HG03520 (cell line): ENCODE measurements at regions not wholly inside any gene's neighbourhood (a gene's known extent, or its start where the extent isn't known, plus 50 kb on each side); places are given as distances from the start of the nearest gene placed in this dataset.

Source experiments
- ATAC-seq: cut with Tn5 transposase; IDR thresholded peaks from one replicate; pipeline ENCODE4 v1.9.1; 2021; ENCODE audit warnings: mild to moderate bottlenecking, moderate library complexity; ENCODE audit not compliant: unreplicated experiment

DNA sequence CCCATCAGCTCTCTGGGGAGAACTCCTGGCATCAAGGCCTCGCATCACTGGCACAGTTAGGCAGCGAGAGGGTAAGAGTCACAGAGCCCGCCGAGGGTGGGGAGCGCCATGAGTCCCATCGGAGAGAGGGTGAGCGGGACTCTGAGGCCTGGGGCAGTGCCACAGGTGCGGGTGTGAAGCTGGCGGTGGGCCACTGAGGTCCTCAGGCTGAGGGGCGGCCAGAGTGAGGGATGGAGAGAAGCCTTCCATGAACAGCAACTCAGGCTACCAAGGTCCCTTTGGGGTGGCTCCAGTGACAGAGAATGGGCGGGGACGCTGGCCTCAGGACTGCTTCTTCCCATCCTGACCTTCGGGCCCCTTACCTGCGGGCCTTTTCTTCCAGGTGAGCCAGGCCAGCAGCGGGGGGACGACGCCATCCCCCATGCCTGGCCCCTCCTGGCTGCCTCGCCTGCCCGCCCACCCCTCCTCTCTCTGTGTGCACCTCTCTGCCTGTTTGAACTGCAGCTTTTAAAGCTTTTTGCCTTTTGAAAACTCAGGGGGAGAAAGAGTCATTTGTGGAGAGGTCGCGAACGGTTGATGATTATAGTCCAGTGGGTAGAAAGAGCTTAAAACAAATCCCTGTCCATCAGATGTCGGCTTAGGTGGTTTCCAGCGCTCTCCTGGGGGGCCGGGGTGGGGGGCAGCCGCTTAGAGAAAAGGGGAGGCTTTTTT is 149.3 kb upstream of the GSE1 start:
- ATAC-seq = no peak

DNA sequence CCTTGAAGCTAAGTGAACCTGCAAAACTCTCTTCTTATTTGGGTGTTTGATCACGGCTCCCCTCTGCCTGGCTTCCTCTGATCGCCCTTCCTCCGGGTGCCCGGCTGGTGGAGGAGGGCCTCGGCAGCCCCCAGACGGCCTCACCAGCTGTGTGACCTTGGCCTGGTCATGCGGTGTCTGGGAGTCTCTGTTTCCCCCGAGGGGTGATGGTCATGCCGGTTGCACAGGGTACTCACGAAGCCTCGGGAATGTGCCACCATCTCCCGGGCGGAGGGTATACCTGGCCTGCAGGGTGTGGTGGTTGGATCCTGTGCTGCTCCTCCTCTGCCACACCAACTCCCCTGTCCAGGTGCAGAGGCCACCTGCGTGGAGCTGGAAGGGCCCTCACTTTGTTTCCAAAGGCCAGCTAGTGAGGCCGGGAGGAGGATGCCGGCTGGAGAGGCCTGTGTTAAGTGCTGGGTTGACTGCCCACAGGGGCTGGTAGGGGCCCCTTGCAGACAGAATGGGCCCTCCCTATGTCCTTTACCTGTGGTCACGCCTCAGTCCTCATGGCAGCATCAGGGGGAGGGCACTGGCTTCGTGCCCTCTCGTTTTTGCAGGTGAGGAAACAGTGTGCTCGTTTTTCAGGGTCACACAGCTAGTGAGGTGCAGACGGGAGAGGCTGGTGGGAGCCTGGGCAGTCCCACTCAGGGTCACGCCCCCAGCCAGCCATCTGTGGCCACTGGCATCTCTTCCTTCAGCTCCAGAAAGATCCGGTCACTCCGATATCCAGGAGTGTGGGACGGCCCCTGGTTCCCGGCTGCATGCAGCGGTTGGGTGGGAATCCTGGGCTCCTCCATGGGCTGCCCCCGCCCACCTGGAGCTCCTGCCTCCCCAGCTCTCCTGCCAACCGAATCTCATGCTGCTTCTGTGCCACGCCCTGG is 148.5 kb upstream of the GSE1 start:
- ATAC-seq = no peak

DNA sequence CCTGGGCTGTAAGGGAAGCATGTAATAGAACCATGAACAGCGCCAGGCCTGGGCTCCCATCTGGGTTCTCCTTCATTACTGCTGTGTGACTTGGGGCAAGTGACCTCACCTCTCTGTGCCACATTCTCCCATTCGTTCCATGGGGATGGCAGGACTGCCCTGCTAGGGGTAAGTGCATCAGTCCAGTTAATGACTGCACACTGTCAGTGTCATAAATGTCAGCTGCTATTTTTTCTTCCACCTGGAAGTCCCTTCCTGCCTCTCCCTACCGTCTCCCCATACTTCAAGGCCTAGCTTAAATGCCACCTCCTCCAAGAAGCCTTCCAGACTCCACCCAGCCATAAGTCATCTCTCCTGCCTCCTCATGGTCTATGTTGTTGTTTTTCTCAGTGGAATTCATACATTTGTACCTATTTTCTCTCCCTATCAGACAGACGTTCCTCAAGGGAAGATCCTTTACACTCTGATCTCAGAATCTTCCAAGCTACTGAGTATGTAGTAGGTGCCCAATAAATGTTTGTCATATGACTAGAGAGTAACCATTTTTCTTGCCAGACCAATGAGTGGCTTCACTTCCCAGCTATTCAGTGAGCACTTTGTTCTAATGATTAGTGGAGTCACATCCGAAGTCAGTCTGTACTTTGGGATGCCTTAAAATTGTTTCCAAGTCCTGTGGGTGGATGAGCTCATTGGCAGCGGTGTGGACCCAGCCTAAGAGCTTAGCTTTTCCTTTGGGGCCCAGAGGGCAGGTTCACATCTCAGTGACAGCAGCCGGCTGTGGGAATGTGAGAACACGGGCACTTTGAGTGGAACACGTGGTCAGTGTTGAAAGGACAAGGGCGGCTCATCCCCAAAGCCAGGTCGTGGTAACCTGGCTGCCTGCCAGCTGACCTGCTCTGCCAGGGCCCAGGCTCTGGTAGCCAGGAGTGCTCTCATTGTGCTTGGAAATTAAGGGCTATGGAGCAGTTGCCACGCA is 147.5 kb upstream of the GSE1 start:
- no peak for ATAC-seq

DNA sequence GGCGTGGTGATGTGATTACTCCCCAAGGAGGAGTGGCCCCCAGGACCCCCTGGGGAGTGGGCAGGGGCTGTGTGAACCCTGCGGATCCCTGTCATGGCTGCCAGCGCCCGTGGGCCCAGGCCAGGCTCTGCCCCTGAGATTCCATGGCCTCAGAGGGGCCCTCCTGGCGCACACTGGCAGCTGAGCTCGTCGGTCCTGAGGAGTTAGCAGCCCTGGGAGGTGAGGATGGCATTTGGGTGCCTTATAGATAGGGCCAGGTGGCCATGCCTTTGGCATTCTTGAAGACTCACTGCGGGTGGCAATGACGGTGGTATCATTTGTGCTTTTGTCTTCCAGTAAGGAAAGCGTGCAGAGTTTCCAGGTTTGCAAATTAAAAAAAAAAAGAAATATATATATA is 146.8 kb upstream of the GSE1 start:
- no peak for ATAC-seq

DNA sequence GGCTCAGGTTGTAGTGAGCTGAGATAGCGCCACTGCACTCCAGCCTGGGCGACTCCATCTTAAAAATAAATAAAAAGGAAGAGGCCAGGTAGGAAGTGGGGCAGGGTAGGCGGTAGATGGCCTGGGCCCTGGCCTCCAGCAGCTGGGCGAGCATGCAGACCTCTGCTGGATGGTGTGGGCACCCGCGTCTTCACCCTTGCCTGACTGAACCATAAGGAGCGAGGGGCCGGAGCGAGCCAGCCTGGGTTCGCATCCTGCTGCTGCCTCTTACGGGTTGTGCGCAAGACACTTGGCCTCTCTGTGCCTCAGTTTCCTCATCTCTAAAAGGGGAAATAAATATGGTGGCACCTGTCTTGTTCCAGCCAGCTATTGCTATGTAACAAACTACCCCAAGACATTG is 146.1 kb upstream of the GSE1 start:
- ATAC-seq = no peak

DNA sequence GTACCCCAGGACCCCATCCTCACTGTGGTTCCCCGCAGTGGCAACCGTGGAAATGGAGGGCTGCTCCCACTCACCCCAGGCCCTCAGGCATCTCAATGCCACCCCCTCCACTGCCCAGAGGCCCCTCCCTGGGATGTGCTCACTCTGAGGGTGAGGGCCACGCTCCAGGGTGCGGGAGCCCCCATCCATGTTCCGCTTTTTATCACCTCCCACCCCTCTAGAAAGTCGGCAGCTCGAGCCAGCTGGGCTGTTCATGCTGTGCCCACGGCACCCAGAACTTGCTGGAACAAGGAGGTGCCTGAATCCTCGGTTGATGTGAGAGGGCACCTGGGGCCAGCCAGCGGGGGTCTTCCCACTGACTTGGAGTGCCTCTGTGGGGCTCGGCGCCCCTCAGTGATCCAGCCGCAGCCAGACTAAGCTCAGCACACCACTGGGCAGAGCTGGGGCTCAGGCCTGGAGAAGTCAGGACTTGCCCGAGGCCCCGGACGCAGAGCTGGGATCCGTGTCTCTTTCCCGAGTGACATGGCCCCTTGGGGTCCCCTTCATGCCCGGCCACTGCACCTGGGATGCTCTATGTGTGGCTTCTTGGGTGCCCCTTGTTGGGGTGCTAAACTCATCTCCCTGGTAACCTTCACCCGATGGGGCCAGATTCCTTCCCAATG is 143.1 kb upstream of the GSE1 start:
- ATAC-seq = no peak

DNA sequence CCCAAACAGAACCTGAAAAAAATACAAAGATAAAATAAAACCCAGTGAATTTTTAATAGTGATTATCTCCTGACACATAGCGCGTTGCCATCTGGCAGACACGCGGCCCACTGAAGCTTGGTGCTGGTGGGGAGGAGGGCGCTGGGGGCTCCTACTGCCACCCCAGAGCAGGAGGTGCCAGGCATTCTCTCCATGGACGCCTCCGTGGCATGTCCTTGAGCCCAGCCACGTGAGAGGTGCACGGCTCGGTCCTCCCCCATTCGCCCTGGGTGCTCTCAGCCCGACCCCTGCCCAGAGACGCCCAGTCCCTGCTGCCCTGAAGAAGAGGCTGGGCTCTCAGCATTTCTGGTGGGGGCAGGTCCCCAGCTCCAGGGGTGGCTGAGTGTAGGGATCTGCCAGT is 142.2 kb upstream of the GSE1 start:
- no peak for ATAC-seq

DNA sequence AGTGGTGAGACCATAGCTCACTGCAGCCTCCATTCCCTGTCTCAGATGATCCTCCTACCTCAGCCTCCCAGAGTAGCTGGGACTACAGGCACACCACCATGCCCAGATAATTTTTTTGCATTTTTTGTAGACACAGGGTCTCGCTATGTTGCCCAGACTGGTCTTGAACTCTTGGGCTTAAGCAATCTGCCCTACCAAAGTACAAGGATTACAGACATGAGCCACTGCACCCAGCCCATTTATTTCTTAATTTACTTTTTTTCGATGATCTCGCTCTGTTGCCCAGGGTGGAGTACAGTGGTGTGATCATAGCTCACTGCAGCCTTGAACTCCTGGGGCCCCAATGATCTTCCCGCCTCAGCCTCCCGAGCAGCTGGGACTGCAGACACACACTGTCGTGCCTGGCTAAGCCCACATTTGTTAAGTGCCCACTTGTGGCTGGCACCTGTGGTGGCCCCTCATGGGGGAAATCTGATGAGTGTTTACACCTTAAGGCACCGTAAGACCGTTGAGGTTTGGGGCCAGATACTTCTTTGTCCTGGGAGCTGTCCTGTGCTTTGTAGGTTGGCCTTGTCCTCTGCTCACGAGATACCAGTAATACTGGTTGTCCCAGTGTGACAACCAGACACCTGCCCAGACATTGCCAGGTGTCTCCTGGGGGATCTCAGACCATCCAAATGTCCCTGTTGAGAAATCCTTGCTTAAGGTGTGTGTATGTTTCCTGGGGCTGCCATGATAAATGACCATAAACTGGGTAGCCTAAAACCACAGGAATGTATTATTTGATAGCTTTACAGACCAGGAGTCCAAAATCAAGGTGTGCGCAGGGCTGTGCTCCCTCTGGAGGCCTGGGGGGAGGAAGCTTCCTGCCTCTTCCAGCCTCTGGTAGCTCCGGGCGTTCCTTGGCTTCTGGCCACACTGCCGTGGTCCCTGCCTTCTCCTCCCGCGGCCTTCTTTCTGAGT is 141.4 kb upstream of the GSE1 start:
- ATAC-seq = no peak

DNA sequence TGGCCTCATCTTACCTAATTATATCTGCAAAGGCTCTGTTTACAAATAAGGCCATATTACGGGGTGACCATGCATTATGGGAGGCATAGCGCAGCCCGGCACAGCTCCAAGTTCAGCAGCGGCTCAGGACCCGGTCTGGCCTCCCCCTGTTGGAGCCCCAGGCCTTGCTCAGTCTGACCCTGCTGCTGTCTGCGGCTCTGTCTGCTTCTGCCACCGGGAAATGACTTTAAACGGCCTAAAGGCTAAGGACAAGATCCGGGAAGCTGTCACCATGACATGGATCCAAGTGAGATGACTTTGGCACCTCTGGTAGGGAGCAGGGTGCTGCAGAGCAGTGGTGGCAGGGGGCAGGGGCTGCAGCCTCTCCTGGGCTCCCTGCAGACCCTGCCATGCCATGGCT is 140.6 kb upstream of the GSE1 start:
- no peak for ATAC-seq

DNA sequence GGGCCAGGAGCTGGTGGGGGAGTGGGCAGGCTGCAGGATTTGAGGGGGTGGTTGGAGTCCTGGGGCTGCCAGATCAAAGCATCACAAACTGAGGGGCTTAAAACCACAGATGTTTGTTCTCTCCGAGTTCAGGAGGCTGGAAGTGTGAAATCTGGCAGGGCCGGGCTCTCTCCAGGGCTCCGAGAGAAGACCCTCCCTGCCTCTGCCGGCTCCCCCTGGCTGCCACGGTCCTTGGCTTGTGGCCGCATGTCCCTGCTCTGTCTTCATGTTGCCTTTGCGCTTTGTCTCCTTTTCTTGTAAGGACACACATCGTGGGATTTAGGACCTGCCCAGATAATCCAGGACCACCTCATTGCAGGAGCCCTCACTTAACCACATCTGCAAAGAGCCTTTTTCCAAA is 139.8 kb upstream of the GSE1 start:
- no peak for ATAC-seq

DNA sequence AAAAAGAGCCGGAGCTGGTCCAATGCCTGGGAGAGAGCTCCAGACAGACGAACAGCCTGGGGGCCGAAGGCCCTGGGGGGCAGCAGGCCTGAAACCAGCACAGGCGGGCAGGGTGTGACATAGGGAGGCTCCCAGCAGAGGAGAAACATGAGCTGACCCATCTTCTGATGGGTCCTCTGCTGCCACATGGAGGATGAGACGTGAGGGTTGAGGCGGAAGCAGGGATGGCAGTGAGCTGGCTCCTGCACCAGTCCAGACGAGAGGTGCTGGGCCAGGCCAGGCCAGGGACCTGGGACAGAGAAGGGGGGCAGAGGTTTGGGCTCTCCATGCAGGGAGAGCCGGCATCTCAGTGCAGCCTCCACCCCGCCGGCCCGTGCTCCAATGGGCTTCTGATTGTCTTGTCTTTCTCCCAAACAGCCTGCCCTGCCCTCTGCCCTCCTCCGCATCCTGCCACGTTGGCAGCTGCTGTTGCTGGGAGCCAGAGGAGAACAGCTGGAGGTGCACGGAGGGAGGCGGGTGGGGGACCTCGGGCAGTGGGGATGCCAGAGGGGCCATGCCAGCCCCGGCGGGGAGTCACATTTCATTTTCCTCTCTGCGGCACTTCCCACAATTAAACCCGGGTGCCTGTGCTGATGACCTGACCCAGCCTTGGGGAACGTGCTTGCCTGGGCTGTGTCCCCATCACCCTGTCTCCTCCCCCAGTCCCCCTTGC is 139.1 kb upstream of the GSE1 start:
- ATAC-seq = no peak

DNA sequence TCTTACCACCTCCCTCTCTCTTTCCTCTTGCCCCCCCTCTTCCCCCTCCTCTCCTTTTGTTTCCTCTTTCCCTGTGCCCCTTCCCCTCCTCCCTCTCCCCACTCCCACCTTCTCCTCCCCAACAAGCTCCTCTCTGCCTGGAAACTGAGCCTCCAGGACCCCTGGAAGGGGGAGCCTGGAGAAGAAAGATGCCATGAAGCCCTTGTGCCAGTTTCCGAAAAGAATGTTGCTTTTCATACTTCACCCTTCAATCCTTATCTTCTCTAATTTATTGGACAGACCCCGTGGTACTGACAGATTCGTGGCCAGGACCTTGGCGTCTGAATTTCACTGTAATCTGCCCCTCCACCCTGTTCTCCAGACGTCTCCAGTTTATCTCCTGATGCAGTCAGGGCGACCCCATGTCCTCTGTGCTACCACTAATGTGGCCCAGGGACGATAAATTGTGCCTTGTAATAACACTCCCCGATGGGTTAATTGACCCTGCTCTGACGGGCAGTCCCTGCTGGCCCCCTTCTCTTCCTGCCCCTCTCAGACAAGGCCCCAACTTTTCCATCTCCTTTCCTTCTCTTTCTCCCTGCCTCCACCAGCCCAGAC is 138.4 kb upstream of the GSE1 start:
- no peak for ATAC-seq

DNA sequence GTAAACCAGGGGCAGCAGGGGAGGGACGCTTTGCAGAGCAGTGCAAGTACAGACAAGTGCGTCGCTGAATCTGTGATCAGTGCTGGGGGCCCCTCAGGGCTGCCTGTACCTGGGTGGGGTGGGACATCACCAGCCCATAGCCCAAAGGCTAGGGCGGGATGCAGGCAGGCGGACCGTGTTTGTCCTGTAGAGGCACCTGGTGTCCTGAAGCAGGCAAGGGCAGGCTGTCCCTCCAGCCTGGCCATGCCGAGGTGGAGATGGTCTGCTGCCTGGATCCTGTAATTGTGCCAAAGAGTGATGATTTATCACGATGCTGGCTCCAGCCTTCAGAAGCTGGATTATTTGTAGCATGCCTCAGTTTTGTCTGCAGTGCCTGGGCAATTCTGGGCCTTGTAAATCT is 137.9 kb upstream of the GSE1 start:
- no peak for ATAC-seq

DNA sequence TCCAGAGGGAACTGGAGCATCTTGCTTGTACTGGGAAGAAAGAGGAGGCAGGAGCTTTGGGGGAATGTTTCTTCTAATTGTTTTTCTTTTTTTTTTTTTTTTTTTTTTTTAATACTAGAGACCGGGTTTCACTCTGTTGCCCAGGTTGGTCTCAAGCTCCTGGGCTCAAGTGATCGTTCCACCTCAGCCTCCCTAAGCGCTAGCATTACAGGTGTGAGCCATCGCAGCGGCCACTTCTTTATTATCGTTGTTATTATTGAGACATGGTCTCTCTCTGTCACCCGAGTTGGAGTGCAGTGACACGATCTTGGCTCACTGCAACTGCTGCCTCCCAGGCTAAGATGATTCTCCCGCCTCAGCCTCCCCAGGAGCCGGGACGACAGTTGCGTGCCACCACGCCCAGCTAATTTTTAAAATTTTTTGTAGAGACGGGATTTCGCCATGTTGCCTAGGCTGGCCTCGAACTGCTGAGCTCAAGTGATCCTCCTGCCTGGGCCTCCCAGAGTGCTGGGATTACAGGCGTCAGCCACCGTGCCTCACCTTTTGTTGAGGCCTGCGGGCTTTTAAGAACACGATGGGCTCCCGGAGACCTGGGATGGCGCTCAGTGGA is 137.3 kb upstream of the GSE1 start:
- ATAC-seq = no peak

DNA sequence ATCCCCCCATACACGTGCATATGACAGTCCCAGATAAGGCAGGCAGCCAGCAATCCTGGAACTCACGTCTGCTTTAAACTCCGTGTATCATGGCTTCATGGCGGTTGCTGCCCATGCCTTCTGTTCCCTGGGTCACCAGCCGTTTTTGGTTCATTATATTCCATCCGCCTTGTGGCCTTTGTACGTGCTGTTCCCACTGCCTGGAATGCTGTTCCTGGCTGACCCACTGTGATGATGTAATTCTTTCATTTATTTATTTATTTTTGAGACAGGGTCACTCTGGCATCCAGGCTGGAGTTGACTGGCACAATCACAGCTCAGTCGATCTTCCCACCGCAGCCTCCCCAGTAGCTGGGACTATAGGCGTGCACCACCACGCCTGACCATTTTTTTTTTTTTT is 136.7 kb upstream of the GSE1 start:
- no peak for ATAC-seq

DNA sequence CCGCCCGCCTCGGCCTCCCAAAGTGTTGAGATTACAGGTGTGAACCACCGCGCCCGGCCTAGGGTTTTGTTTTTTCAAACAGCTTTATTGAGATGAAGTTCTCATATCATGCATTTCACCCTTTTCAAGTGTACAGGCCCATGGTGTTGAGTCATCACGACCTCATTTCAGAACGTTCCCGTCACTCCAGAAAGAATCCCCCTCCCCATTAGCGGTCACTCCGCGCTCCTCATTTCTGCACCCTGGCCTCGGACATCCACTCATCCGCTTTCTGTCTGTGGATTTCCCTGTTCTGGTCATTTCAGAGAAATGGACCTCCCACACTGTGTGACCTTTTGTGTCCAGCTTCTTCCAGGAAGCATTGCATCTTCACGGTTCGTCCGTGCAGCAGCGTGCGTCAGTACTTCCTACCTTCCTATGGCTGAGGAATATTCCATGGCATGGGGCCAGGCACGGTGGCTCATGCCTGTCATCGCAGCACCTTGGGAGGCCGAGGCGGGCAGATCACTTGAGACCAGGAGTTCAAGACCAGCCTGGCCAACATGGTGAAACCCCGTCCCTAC is 135.2 kb upstream of the GSE1 start:
- no peak for ATAC-seq

DNA sequence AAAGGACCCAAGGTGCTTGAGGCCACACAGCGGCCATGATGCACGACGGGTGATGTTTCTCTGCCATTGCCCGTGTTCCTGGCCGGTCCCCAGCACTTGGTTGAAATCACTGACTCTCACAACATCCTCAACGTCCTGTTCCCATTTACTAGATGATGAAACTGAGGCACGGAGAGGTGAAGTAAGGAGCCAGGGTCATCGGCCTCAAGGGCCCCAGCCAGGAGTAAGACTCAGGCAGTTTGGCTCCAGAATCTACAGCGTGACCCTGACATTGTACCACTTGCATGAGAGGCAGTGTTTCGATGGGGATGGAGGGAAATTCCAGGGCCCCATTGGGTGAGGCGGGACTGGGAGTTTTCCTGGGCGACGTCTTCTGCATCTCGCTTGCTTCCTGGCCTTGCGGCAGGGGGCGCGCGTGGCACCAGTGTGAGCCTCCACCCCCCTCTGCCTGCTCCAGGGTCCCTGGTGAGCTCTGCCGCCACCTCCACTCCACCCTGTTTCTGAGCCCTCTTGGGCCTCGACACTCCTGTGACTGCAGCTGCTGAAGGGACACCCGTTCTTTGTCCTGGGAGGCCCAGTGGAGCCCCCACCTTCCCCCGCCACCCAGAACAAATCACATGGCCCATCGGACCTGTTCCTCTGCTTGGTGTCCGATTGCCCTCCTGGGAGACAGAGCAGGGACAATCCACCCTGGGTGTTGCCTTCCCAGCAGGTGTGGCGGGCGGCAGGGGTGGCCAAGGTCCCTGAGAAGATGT is 133.0 kb upstream of the GSE1 start:
- ATAC-seq = no peak
